Adipocyte (in vitro differentiated cells): ENCODE measurements at regions not wholly inside any gene's neighbourhood (a gene's known extent, or its start where the extent isn't known, plus 50 kb on each side); places are given as distances from the start of the nearest gene placed in this dataset.
"Not testable (repeated sequence)": the region's sequence is repeated elsewhere in the genome, so short reads cannot be mapped to it uniquely, and the experiment has no call there.

Source experiments
- DNase-seq: peaks from one replicate; pipeline ENCODE4 v3.0.0-alpha.2; 2015; ENCODE audit warnings: low read depth
- H3K27me3 ChIP-seq: replicated peaks from 2 replicates; pipeline ENCODE4 v1.7.0; 2013; ENCODE audit warnings: mild to moderate bottlenecking, low read length, moderate library complexity; ENCODE audit not compliant: control insufficient read depth, insufficient read depth
- H3K36me3 ChIP-seq: 2 replicates; pipeline ENCODE4 v1.7.0; 2013; ENCODE audit warnings: low read length, mild to moderate bottlenecking, moderate library complexity; ENCODE audit not compliant: control insufficient read depth, insufficient read depth, severe bottlenecking
- H3K4me1 ChIP-seq: 2 replicates; pipeline ENCODE4 v1.7.0; 2013; ENCODE audit warnings: mild to moderate bottlenecking, low read length, moderate library complexity; ENCODE audit not compliant: control insufficient read depth, insufficient read depth
- H3K4me3 ChIP-seq: 2 replicates; pipeline ENCODE4 v1.7.0; 2013; ENCODE audit warnings: mild to moderate bottlenecking, low read length, moderate library complexity
- H3K9ac ChIP-seq: 2 replicates; pipeline ENCODE4 v1.7.0; 2013; ENCODE audit warnings: mild to moderate bottlenecking, low read length, moderate library complexity
- H3K9me3 ChIP-seq: 2 replicates; pipeline ENCODE4 v1.7.0; 2013; ENCODE audit warnings: mild to moderate bottlenecking, low read length, moderate library complexity; ENCODE audit not compliant: control insufficient read depth

- Histone ChIP-seq H3K4me3 (no peak overlapping the region), H3K4me1 (no peaks in the 10 kb centered on the region), H3K36me3 (no peaks in the 10 kb centered on the region), H3K9ac (no peak overlapping the region), H3K27me3 (no peaks in the 10 kb centered on the region), H3K9me3 (no peaks in the 10 kb centered on the region)
- peak; percentile 1 for DNase-seq
Measured at GRCh38 chr20:54938707-54939106, 463.3 kb downstream of the DOK5 start.

GRCh38 chr20:54933212-54933904, 458.0 kb downstream of the DOK5 start:
- Histone ChIP-seq H3K9ac (no peak overlapping the region), H3K4me1 (no peaks in the 10 kb centered on the region), H3K27me3 (no peaks in the 10 kb centered on the region), H3K9me3 (no peaks in the 10 kb centered on the region), H3K4me3 (no peak overlapping the region), H3K36me3 (no peaks in the 10 kb centered on the region)
- no peak for DNase-seq

- Histone ChIP-seq H3K27me3 (no peaks in the 10 kb centered on the region), H3K9me3 (no peaks in the 10 kb centered on the region), H3K4me1 (no peaks in the 10 kb centered on the region), H3K4me3 (no peak overlapping the region), H3K9ac (no peak overlapping the region), H3K36me3 (no peaks in the 10 kb centered on the region)
- DNase-seq: no peak
Measured at GRCh38 chr20:54929191-54929590, 453.8 kb downstream of the DOK5 start.

DNA sequence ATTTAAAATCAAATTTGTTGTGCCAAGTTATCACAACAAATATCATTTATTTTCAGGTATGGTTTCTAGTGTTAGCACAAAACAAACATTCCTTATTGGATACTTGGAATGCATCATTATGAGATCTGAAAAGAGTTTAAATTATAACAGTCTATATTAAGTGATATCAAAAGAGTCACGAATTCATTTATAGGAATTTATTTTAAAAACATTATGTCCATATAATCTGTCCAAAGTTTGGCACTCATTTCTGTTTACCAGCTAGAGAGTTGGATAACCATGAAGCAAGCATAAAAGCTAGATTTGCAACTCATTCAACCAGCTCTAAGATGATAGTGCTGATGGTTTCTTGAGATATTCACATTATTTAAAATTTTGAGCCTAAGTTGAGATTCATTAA, 453.2 kb downstream of the DOK5 start:
- Histone ChIP-seq H3K36me3 (no peaks in the 10 kb centered on the region), H3K9ac (no peak overlapping the region), H3K27me3 (no peaks in the 10 kb centered on the region), H3K4me1 (no peaks in the 10 kb centered on the region), H3K4me3 (no peak overlapping the region), H3K9me3 (no peaks in the 10 kb centered on the region)
- DNase-seq: no peak

DNA sequence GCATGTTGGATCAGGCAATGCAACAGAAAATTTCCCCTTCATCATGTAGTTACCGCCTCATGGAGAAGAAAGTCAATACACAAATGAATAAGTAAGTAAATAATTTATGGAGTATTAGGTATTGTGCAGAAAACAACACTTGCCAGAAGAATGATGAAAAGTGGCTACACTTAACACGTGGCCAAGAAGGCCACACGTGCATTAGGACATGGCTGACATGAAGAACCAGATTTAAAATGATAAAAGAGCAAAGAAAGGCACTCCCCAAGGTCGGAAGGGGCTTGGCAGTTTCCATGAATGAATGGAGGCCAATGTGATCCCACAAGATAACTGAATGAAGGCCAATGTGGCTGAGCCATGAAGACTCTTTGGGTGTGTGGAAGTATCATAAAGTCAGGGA, 447.2 kb downstream of the DOK5 start:
- no peaks in the 10 kb centered on the region for H3K9me3 ChIP-seq
- no peaks in the 10 kb centered on the region for H3K36me3 ChIP-seq
- H3K27me3 ChIP-seq: no peaks in the 10 kb centered on the region
- DNase-seq: no peak
- H3K4me1 ChIP-seq: no peaks in the 10 kb centered on the region
- H3K9ac ChIP-seq: no peak overlapping the region
- no peak overlapping the region for H3K4me3 ChIP-seq

DNA sequence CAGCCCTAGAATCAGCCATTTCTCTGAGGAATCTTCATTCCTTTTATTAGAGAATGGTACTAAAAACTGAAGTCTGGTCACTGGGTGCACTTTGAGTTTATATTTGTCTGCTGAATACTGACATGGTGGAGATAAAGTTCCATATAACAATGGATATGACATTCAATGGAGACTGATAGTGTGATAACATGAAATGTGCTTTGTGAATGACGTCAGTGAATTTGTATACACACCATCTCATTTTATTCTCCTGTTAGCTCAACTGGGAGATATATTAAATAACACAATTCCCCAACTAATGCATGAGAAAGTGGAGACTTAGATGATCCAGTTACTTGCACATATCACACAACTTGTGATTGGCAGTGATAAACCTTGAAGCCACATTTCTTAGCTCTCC, 446.7 kb downstream of the DOK5 start:
- Histone ChIP-seq H3K4me1 (no peaks in the 10 kb centered on the region), H3K4me3 (no peak overlapping the region), H3K9ac (no peak overlapping the region), H3K36me3 (no peaks in the 10 kb centered on the region), H3K9me3 (no peaks in the 10 kb centered on the region), H3K27me3 (no peaks in the 10 kb centered on the region)
- DNase-seq: no peak

DNA sequence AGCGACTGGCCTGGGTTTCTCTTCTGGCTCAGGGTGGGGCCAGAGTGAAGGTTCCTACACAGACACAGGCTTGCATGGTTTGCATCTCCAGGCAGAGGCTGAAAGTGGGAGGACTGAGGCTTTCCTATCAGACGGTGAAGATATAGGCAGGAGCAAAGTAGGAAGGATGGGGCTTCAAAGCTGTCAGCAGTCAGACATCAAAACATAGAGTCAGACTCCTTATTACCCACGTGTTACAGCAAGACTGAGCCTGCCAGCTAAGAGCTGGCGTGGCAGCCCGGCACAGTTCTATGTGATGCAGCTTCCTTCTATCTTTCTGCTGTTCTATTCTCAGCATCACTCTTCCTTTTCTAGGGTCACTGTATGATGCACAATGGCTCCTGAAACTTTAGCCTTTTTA, 445.1 kb downstream of the DOK5 start:
- Histone ChIP-seq H3K9me3 (no peaks in the 10 kb centered on the region), H3K36me3 (no peaks in the 10 kb centered on the region), H3K9ac (no peak overlapping the region), H3K27me3 (no peaks in the 10 kb centered on the region), H3K4me3 (no peak overlapping the region), H3K4me1 (no peaks in the 10 kb centered on the region)
- DNase-seq: no peak

DNA sequence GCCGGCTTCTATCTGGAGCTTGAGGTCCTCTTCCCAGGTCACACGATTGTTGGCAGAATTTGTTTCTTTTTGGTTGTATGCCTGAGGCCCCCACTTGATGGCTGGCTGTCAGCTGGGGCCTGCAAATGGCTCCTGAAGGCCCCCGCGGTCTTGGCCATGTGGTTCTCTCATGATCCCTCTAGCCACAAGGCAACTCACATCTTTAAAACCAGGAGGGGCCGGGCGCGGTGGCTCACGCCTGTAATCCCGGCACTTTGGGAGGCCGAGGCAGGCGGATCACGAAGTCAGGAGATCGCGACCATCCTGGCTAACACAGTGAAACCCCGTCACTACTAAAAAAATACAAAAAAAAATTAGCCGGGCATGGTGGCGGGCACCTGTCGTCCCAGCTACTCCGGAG, 443.6 kb downstream of the DOK5 start:
- not testable (repeated sequence) for H3K36me3 ChIP-seq

DNA sequence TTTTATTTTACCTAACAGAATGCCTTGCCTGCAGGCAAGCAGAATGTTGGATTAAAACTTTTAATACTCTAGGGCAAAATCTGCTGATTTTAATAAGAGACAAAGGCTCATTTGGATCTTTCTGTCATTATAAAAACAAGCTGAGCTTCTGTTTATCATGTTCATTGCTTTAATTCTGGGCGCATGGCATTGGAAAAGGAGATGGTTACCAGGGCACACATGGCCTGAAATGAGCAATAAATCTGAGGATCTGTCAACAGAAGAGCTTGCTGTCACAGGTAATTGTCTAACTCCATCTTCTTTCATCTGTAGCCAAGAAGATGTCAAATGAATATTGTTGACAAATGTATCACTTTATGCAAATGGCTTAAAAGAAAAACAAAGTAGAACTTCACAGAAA, 439.6 kb downstream of the DOK5 start:
- Histone ChIP-seq H3K9ac (no peak overlapping the region), H3K27me3 (no peaks in the 10 kb centered on the region), H3K4me1 (no peaks in the 10 kb centered on the region), H3K36me3 (no peaks in the 10 kb centered on the region), H3K9me3 (no peaks in the 10 kb centered on the region), H3K4me3 (no peak overlapping the region)
- no peak for DNase-seq

More for the DNA sequence above, 443.6 kb downstream of the DOK5 start:
- H3K4me1 ChIP-seq, H3K9me3 ChIP-seq, DNase-seq, H3K27me3 ChIP-seq, H3K9ac ChIP-seq, H3K4me3 ChIP-seq: not testable (repeated sequence)

DNA sequence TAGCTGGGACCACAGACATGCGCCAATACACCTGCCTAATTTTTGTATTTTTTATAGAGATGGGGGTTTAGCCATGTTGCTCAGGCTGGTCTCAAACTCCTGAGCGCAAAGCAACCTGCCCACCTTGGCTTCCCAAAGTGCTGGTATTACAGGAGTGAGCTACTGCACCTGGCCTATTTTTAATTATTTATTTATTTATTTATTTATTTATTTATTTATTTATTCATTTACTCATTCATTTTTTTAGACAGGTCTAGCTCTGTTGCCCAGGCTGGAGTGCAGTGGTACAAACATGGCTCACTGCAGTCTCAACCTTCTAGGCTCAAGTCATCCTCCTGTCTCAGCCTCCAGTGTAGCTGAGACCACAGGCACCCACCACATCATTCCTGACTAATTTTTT, 434.3 kb downstream of the DOK5 start:
- H3K36me3 ChIP-seq: no peaks in the 10 kb centered on the region
- DNase-seq: no peak
- no peak overlapping the region for H3K4me3 ChIP-seq
- H3K9ac ChIP-seq: no peak overlapping the region
- no peaks in the 10 kb centered on the region for H3K4me1 ChIP-seq
- no peaks in the 10 kb centered on the region for H3K27me3 ChIP-seq
- H3K9me3 ChIP-seq: peaks cover 10% of the 10 kb centered on the region

DNA sequence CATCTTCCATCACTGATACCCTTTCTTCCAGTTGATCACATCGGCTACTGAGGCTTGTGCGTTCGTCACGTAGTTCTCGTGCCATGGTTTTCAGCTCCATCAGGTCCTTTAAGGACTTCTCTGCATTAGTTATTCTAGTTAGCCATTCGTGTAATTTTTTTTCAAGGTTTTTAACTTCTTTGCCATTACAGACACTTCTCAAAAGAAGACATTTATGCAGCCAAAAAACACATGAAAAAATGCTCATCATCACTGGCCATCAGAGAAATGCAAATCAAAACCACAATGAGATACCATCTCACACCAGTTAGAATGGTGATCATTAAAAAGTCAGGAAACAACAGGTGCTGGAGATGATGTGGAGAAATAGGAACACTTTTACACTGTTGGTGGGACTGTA, 430.7 kb downstream of the DOK5 start:
- not testable (repeated sequence) for H3K36me3 ChIP-seq, H3K4me3 ChIP-seq

DNA sequence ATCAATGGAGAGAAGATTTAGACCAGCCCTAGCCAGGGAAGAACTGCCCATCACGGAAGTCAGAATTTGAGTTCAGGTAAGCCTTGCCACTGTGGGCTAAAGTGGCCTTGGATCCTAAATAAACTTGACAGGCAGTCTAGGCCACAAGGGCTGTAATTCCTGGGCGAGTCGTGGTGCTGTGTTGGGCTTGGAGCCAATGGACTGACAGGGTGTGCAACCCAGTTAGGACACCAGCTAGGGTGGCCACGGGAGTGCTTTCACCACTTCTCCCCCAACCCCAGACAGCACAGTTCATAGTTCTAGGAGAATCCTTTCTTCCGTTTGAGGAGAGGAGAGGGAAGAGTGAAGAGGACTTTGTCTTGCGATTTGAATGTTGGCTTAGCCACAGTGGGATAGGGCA, 422.4 kb downstream of the DOK5 start:
- Histone ChIP-seq H3K4me3 (no peak overlapping the region), H3K4me1 (no peaks in the 10 kb centered on the region), H3K27me3 (no peaks in the 10 kb centered on the region), H3K9ac (no peak overlapping the region), H3K36me3 (no peaks in the 10 kb centered on the region), H3K9me3 (peaks cover 2% of the 10 kb centered on the region)
- no peak for DNase-seq

More for the DNA sequence above, 430.7 kb downstream of the DOK5 start:
- H3K4me1 ChIP-seq, DNase-seq, H3K27me3 ChIP-seq, H3K9ac ChIP-seq: not testable (repeated sequence)
- H3K9me3 ChIP-seq: peaks cover 15% of the 10 kb centered on the region
